Activated B cell treated with CpG ODN at 0.5 μM for 24 hours (primary cell): ENCODE measurements at regions not wholly inside any gene's neighbourhood (a gene's known extent, or its start where the extent isn't known, plus 50 kb on each side); places are given as distances from the start of the nearest gene placed in this dataset.
"Not testable (repeated sequence)": the region's sequence is repeated elsewhere in the genome, so short reads cannot be mapped to it uniquely, and the experiment has no call there.

Source experiments
- ATAC-seq: fragments of 200-7000 bp; cut with Tn5 transposase; one replicate; pipeline ENCODE4 v1.10.0; 2021; ENCODE audit warnings: low read depth, mild to moderate bottlenecking, moderate library complexity
- CTCF ChIA-PET: fragments of 350-600 bp; sonication (Branson Sonifier 250); formaldehyde crosslinking; loops from one replicate; lab custom pipeline; 2021; ENCODE audit warnings: antibody characterized with exemption; lab: Charles Lee
- POLR2A ChIA-PET: fragments of 350-600 bp; sonication (Branson Sonifier 250); formaldehyde crosslinking; loops from one replicate; lab custom pipeline; 2021; ENCODE audit warnings: antibody characterized with exemption; lab: Charles Lee
- DNase-seq: peaks from one replicate; pipeline ENCODE4 v3.0.0; 2022
- H3K27ac Mint-ChIP-seq: one replicate; pipeline ENCODE4 v1.8.0; 2020; ENCODE audit warnings: mixed read lengths
- H3K27me3 Mint-ChIP-seq: one replicate; pipeline ENCODE4 v1.8.0; 2021; ENCODE audit warnings: mixed read lengths
- H3K36me3 Mint-ChIP-seq: one replicate; pipeline ENCODE4 v1.8.0; 2021; ENCODE audit warnings: low read depth, mixed read lengths
- H3K4me1 Mint-ChIP-seq: one replicate; pipeline ENCODE4 v1.8.0; 2021; ENCODE audit warnings: mixed read lengths
- H3K4me3 Mint-ChIP-seq: one replicate; pipeline ENCODE4 v1.8.0; 2020; ENCODE audit warnings: mild to moderate bottlenecking, mixed read lengths
- H3K9me3 Mint-ChIP-seq: one replicate; pipeline ENCODE4 v1.8.0; 2020; ENCODE audit warnings: mixed read lengths
- intact Hi-C: fragments of 100-400 bp; cut with micrococcal nuclease; formaldehyde crosslinking; loops from one replicate; pipeline ENCODE4 v1.15.1; 2024
- TF ChIP-seq, protein P1 (sequence below): fragments of 200-600 bp; IDR thresholded peaks from one replicate; pipeline ENCODE4 v1.8.0; 2022; ENCODE audit warnings: antibody characterized with exemption, mild to moderate bottlenecking

DNA sequence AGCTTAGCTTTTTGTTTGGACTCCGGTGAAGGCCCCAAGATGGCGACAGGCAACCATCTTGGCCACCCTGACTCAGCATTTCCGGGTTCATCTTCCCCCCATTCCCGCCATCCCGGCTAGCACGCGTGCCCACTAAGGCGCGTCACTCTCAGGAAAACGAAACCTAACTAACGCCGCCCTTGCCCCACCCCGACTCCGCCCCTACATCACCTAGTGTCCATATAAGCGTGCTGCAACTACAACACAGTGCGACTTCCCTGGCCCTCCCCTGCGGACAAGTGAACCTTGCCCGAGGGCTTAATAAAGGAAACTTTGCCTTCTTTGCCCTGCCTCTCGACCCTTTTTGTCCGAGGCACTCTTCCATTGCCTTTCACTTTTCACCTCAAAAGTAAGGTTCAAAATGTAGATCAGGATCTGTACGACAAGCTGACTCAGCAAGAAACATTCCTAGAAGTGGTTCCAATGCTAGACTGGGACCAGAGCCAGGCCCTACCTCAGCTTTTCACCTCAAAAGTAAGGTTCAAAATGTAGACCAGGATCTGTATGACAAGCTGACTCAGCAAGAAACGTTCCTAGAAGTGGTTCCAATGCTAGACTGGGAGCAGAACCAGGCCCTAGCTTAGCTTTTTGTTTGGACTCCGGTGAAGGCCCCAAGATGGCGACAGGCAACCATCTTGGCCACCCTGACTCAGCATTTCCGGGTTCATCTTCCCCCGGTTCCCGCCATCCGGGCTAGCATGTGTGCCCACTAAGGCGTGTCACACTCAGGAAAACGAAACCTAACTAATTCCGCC is 51.9 kb upstream of the TMEM97 start:
- H3K27ac Mint-ChIP-seq, DNase-seq, POLR2A ChIA-PET, CTCF ChIA-PET, H3K4me3 Mint-ChIP-seq, ATAC-seq, H3K4me1 Mint-ChIP-seq, H3K36me3 Mint-ChIP-seq, intact Hi-C loops: not testable (repeated sequence)
- Mint-ChIP-seq H3K9me3 (peaks cover 12% of the 10 kb centered on the region), H3K27me3 (peaks cover 30% of the 10 kb centered on the region)

DNA sequence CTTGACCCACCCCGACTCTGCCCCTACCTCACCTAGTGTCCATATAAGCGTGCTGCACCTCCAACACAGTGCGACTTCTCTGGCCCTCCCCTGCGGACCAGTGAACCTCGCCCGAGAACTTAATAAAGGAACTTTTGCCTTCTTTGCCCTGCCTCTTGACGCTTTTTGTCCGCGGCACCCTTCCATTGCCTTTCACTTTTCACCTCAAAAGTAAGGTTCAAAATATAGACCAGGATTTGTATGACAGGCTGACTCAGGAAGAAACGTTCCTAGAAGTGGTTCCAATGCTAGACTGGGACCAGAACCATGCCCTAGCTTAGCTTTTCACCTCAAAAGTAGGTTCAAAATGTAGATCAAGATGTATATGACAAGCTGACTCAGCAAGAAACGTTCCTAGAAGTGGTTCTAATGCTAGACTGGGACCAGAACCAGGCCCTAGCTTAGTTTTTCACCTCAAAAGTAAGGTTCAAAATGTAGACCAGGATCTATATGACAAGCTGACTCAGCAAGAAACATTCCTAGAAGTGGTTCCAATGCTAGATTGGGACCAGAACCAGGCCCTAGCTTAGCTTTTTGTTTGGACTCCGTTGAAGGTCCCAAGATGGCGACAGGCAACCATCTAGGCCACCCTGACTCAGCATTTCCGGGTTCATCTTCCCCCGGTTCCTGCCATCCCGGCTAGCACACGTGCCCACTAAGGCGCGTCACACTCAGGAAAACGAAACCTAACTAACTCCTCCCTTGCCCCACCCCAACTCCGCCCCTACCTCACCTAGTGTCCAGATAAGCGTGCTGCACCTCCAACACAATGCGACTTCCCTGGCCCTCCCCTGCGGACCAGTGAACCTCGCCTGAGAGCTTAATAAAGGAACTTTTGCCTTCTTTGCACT is 51.0 kb upstream of the TMEM97 start:
- CTCF ChIA-PET, result no interaction called here
- no peak for DNase-seq
- TF ChIP-seq, protein P1, sequence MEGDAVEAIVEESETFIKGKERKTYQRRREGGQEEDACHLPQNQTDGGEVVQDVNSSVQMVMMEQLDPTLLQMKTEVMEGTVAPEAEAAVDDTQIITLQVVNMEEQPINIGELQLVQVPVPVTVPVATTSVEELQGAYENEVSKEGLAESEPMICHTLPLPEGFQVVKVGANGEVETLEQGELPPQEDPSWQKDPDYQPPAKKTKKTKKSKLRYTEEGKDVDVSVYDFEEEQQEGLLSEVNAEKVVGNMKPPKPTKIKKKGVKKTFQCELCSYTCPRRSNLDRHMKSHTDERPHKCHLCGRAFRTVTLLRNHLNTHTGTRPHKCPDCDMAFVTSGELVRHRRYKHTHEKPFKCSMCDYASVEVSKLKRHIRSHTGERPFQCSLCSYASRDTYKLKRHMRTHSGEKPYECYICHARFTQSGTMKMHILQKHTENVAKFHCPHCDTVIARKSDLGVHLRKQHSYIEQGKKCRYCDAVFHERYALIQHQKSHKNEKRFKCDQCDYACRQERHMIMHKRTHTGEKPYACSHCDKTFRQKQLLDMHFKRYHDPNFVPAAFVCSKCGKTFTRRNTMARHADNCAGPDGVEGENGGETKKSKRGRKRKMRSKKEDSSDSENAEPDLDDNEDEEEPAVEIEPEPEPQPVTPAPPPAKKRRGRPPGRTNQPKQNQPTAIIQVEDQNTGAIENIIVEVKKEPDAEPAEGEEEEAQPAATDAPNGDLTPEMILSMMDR, result no peak
- H3K4me1 Mint-ChIP-seq, result no peaks in the 10 kb centered on the region
- no peaks in the 10 kb centered on the region for H3K36me3 Mint-ChIP-seq
- H3K9me3 Mint-ChIP-seq, result peaks cover 8% of the 10 kb centered on the region
- intact Hi-C loops, result no loop called here
- POLR2A ChIA-PET, result no interaction called here
- no peak overlapping the region for H3K27ac Mint-ChIP-seq
- H3K4me3 Mint-ChIP-seq, result no peak overlapping the region
- H3K27me3 Mint-ChIP-seq, result peaks cover 37% of the 10 kb centered on the region
- ATAC-seq, result no peak

DNA sequence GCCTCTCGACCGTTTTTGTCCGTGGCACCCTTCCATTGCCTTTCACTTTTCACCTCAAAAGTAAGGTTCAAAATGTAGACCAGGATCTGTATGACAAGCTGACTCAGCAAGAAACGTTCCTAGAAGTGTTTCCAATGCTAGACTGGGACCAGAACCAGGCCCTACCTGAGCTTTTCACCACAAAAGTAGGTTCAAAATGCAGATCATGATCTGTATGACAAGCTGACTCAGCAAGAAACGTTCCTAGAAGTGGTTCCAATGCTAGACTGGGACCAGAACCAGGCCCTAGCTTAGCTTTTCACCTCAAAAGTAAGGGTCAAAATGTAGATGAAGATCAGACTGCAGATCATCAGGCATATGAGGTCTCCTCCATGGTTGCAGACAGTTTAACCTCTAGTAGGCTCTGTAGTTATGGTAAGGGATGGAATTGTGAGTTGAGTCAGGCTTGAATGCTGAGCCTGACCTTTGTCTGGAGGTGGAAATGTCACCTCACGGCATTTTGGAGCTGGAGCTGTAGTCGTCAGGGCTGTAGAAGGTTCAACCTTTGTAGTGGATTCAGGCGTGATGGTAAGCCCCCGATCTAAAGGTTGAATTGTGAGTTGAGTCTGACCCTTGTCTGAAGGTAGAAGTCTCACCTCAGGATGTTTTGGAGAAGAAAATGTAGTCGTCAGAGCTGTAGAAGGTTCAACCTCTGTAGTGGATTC is 50.2 kb upstream of the TMEM97 start:
- TF ChIP-seq, protein P1, result no peak
- ChIA-PET CTCF (no interaction called here), POLR2A (no interaction called here)
- Mint-ChIP-seq H3K9me3 (peaks cover 8% of the 10 kb centered on the region), H3K4me3 (no peak overlapping the region), H3K27me3 (peaks cover 43% of the 10 kb centered on the region), H3K27ac (no peak overlapping the region), H3K4me1 (no peaks in the 10 kb centered on the region), H3K36me3 (no peaks in the 10 kb centered on the region)
- no peak for DNase-seq
- no peak for ATAC-seq
- intact Hi-C loops, result no loop called here
